CD4-positive, alpha-beta T cell treated with Interleukin-17A for 4 hours (primary cell): ENCODE measurements at regions not wholly inside any gene's neighbourhood (a gene's known extent, or its start where the extent isn't known, plus 50 kb on each side); places are given as distances from the start of the nearest gene placed in this dataset.
A peak's percentile ranks its signal among the peaks of the same experiment; 100 is the strongest.
"Not testable (repeated sequence)": the region's sequence is repeated elsewhere in the genome, so short reads cannot be mapped to it uniquely, and the experiment has no call there.

Experiments
- DNase-seq: peaks from one replicate; pipeline ENCODE4 v3.0.0-alpha.2; 2020; ENCODE audit warnings: mixed read lengths

GRCh38 chr20:23148731-23149570, 62.8 kb upstream of the CD93 start:
- no peak for DNase-seq

GRCh38 chr20:23147964-23148730, 62.0 kb upstream of the CD93 start:
- DNase-seq = no peak

GRCh38 chr20:23147647-23147963, 61.5 kb upstream of the CD93 start:
- no peak for DNase-seq

GRCh38 chr20:23146857-23147637, 60.9 kb upstream of the CD93 start:
- DNase-seq = no peak

GRCh38 chr20:23146181-23146580, 60.1 kb upstream of the CD93 start:
- no peak for DNase-seq

- no peak for DNase-seq
Observed at GRCh38 chr20:23145281-23145700, 59.2 kb upstream of the CD93 start.

GRCh38 chr20:23144856-23145255, 58.7 kb upstream of the CD93 start:
- no peak for DNase-seq

GRCh38 chr20:23143986-23144690, 58.0 kb upstream of the CD93 start:
- no peak for DNase-seq

- peak; percentile 13 for DNase-seq
Observed at GRCh38 chr20:23143098-23143497, 57.0 kb upstream of the CD93 start.

GRCh38 chr20:23142162-23143050, 56.3 kb upstream of the CD93 start:
- DNase-seq = no peak

- no peak for DNase-seq
Observed at GRCh38 chr20:23141450-23142161, 55.5 kb upstream of the CD93 start.

GRCh38 chr20:23140991-23141390, 54.9 kb upstream of the CD93 start:
- no peak for DNase-seq

GRCh38 chr20:23139984-23140383, 53.9 kb upstream of the CD93 start:
- not testable (repeated sequence) for DNase-seq

GRCh38 chr20:23139524-23139923, 53.4 kb upstream of the CD93 start:
- no peak for DNase-seq

- DNase-seq = no peak
Observed at GRCh38 chr20:23138682-23139081, 52.6 kb upstream of the CD93 start.

GRCh38 chr20:23138226-23138625, 52.1 kb upstream of the CD93 start:
- no peak for DNase-seq

- no peak for DNase-seq
Observed at GRCh38 chr20:23136893-23137745, 51.0 kb upstream of the CD93 start.

- DNase-seq = no peak
Observed at GRCh38 chr20:23135449-23136420, 49.6 kb upstream of the CD93 start.
